ENCODE measurements at regions not wholly inside any gene's neighbourhood (a gene's known extent, or its start where the extent isn't known, plus 50 kb on each side); places are given as distances from the start of the nearest gene placed in this dataset.

DNA sequence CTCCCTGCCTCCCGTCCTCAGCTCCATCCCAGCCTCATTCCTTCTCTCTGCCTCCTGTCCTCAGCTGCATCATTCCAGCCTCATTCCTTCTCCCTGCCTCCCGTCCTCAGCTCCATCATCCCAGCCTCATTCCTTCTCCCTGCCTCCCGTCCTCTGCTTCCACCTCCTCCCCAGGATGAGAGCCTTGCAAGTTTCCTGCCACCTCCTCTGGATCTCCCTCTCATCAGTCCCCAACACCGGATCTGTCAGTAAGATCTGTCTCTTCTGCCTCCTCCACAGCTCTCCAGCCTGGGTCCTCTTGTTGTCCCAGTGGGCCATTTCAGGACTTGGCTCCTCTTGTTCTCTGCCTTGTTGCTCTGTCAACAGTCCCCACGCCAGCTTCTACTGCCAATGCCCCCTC is 130.9 kb downstream of the NDUFA10 start:
- ChIA-PET CTCF (no interaction called here), SMC1A (ENCODE audit: uncharacterized antibody, unreplicated experiment) (no interaction called here), POLR2A (no interaction called here), RAD21 (ENCODE audit: unreplicated experiment) (no interaction called here)
- H4K20me1 ChIP-seq (ENCODE audit: control insufficient read depth, insufficient read depth) = no peaks in the 10 kb centered on the region
- in situ Hi-C loops (cut with MboI) (no loop called here), intact Hi-C loops (cut with micrococcal nuclease; ENCODE audit: unreplicated experiment) (no loop called here)
- no peak overlapping the region for H3K4me2 ChIP-seq (ENCODE audit: control insufficient read depth, insufficient read depth)
- FAIRE-seq = no peak
- H3K79me2 ChIP-seq (ENCODE audit: control insufficient read depth, insufficient read depth, low read length) = no peaks in the 10 kb centered on the region
- H3K4me3 ChIP-seq = no peak overlapping the region
- H3K4me1 ChIP-seq (ENCODE audit: control insufficient read depth, insufficient read depth, low read length) = no peaks in the 10 kb centered on the region
- no peaks in the 10 kb centered on the region for H3K36me3 ChIP-seq (ENCODE audit: control insufficient read depth in 2 of 2, insufficient read depth in 2 of 2, low read length in 1 of 2)
- no peak overlapping the region for H3K9ac ChIP-seq (ENCODE audit: control insufficient read depth, insufficient read depth, low read length)
- no peak overlapping the region for H3K27ac ChIP-seq (ENCODE audit: control insufficient read depth, insufficient read depth)
- BruUV-seq (replicated peaks) = no TSS peak
- no peak for DNase-seq (ENCODE audit: low read depth, low spot score)
- TF ChIP-seq HDGF (IDR thresholded peaks at IDR 0.05) (no peak), ETV6 (conservative IDR thresholded peaks at IDR 0.05 in 1 of 2, IDR thresholded peaks at IDR 0.05 in 1 of 2; ENCODE audit: borderline replicate concordance in 1 of 2, low read depth in 1 of 2) (no peak), ZBTB4 (CRISPR knock-in tag; IDR thresholded peaks at IDR 0.05) (no peak), DPF2 (IDR thresholded peaks at IDR 0.05) (no peak)
- no peak overlapping the region for H2AFZ ChIP-seq (ENCODE audit: control insufficient read depth, low read depth, low read length)
- H3K9me3 ChIP-seq (replicated peaks; ENCODE audit: control insufficient read depth, insufficient read depth, low read length) = no peaks in the 10 kb centered on the region; the same call in 2 of the 3 replicates
- 16% methylated on average over 5 of the region's 5 CpGs for WGBS (ENCODE audit: insufficient coverage, insufficient replicate concordance, low lambda C conversion rate, missing lambda C conversion rate)
- no peak for ATAC-seq
- H3K27me3 ChIP-seq (replicated peaks in 1 of 2; ENCODE audit: control insufficient read depth in 2 of 2, insufficient read depth in 2 of 2, low read length in 1 of 2) = no peaks in the 10 kb centered on the region

- SMC1A ChIA-PET (ENCODE audit: uncharacterized antibody, unreplicated experiment) = no interaction called here
These were observed 132.0 kb downstream of the NDUFA10 start for GRCh38 chr2:239893236-239893515.

More at GRCh38 chr2:239893236-239893515, 132.0 kb downstream of the NDUFA10 start:
- ChIA-PET POLR2A (no interaction called here), RAD21 (ENCODE audit: unreplicated experiment) (no interaction called here), CTCF (no interaction called here)
- no peak overlapping the region for H3K4me3 ChIP-seq
- no peak overlapping the region for H3K4me2 ChIP-seq (ENCODE audit: control insufficient read depth, insufficient read depth)
- no peaks in the 10 kb centered on the region for H3K36me3 ChIP-seq (ENCODE audit: control insufficient read depth in 2 of 2, insufficient read depth in 2 of 2, low read length in 1 of 2)
- no TSS peak for BruUV-seq (replicated peaks)
- no peak for FAIRE-seq
- no peaks in the 10 kb centered on the region for H4K20me1 ChIP-seq (ENCODE audit: control insufficient read depth, insufficient read depth)
- H2AFZ ChIP-seq (ENCODE audit: control insufficient read depth, low read depth, low read length) = no peak overlapping the region
- H3K79me2 ChIP-seq (ENCODE audit: control insufficient read depth, insufficient read depth, low read length) = no peaks in the 10 kb centered on the region
- intact Hi-C loops (cut with micrococcal nuclease; ENCODE audit: unreplicated experiment) (no loop called here), in situ Hi-C loops (cut with MboI) (no loop called here)
- no peak for DNase-seq (ENCODE audit: low read depth, low spot score)
- no peak overlapping the region for H3K9ac ChIP-seq (ENCODE audit: control insufficient read depth, insufficient read depth, low read length)
- WGBS (ENCODE audit: insufficient coverage, insufficient replicate concordance, low lambda C conversion rate, missing lambda C conversion rate) = 23% methylated on average over 4 of the region's 4 CpGs
- H3K27ac ChIP-seq (ENCODE audit: control insufficient read depth, insufficient read depth) = no peak overlapping the region
- H3K9me3 ChIP-seq (replicated peaks; ENCODE audit: control insufficient read depth, insufficient read depth, low read length) = no peaks in the 10 kb centered on the region; the same call in 2 of the 3 replicates
- 0 out of 3 replicates have a peak, but pooled peaks have one; percentile 27 for ATAC-seq
- no peaks in the 10 kb centered on the region for H3K4me1 ChIP-seq (ENCODE audit: control insufficient read depth, insufficient read depth, low read length)
- TF ChIP-seq NR2C2 (IDR thresholded peaks at IDR 0.05; ENCODE audit: borderline replicate concordance, control insufficient read depth, insufficient read length, low read depth) (no peak), NFYB (IDR thresholded peaks at IDR 0.05; ENCODE audit: insufficient read depth, low read depth, low read length) (peak; percentile 85), RBBP5 (conservative IDR thresholded peaks at IDR 0.05) (no peak)
- TF ChIP-seq, protein P1, sequence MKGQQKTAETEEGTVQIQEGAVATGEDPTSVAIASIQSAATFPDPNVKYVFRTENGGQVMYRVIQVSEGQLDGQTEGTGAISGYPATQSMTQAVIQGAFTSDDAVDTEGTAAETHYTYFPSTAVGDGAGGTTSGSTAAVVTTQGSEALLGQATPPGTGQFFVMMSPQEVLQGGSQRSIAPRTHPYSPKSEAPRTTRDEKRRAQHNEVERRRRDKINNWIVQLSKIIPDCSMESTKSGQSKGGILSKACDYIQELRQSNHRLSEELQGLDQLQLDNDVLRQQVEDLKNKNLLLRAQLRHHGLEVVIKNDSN (IDR thresholded peaks at IDR 0.05; ENCODE audit: borderline replicate concordance, extremely low read length, insufficient read depth, low read depth, low read length) = peak; percentile 80
- TF ChIP-seq, protein P2, sequence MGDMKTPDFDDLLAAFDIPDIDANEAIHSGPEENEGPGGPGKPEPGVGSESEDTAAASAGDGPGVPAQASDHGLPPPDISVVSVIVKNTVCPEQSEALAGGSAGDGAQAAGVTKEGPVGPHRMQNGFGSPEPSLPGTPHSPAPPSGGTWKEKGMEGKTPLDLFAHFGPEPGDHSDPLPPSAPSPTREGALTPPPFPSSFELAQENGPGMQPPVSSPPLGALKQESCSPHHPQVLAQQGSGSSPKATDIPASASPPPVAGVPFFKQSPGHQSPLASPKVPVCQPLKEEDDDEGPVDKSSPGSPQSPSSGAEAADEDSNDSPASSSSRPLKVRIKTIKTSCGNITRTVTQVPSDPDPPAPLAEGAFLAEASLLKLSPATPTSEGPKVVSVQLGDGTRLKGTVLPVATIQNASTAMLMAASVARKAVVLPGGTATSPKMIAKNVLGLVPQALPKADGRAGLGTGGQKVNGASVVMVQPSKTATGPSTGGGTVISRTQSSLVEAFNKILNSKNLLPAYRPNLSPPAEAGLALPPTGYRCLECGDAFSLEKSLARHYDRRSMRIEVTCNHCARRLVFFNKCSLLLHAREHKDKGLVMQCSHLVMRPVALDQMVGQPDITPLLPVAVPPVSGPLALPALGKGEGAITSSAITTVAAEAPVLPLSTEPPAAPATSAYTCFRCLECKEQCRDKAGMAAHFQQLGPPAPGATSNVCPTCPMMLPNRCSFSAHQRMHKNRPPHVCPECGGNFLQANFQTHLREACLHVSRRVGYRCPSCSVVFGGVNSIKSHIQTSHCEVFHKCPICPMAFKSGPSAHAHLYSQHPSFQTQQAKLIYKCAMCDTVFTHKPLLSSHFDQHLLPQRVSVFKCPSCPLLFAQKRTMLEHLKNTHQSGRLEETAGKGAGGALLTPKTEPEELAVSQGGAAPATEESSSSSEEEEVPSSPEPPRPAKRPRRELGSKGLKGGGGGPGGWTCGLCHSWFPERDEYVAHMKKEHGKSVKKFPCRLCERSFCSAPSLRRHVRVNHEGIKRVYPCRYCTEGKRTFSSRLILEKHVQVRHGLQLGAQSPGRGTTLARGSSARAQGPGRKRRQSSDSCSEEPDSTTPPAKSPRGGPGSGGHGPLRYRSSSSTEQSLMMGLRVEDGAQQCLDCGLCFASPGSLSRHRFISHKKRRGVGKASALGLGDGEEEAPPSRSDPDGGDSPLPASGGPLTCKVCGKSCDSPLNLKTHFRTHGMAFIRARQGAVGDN (IDR thresholded peaks at IDR 0.05) = no peak
- H3K27me3 ChIP-seq (replicated peaks in 1 of 2; ENCODE audit: control insufficient read depth in 2 of 2, insufficient read depth in 2 of 2, low read length in 1 of 2) = no peaks in the 10 kb centered on the region

Measured in GM12878 (cell line).